Globus pallidus (tissue), 1 donor: ENCODE measurements at regions not wholly inside any gene's neighbourhood (a gene's known extent, or its start where the extent isn't known, plus 50 kb on each side); places are given as distances from the start of the nearest gene placed in this dataset.

Experiments used
- DNase-seq: peaks from one replicate; pipeline ENCODE4 v3.0.0-alpha.2; 2015; ENCODE audit warnings: low spot score

DNA sequence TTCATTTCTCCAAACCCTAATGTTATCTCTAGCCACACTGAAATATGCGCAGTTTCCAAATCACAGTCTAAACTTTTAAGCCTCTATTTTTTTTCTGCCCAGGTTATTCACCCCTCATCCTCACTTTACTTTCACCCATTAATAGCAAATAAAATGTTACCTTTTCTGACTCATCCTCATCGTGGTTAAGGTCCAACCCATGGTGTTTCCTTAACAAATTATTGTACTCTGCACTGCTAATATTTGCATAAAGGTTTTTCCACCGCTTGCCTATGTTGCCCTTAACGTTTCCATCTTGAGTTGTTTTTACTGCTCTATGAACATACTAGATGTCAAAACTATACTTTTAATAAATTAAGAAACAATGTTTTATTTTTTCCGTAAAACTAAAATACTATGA is 780.9 kb upstream of the KLHL1 start:
- no peak for DNase-seq

DNA sequence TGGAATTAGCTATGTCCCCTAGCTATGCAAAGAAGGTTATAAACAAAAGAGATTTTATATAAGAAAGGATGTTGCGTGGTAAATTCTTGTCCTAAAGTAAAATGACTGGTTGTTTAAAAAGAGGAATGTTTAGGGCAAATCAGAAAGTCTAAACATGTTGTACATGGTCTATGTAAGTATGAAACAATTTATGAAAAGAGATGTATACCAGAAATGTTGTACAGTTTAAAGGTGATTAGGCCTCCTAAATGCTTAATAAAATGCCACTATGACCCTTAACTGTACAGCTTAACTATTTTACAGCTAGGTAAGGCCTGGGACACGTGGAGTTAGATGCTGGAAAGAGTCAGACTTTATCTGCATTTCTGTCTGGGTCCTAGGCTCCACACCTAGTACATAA is 775.9 kb upstream of the KLHL1 start:
- no peak for DNase-seq

DNA sequence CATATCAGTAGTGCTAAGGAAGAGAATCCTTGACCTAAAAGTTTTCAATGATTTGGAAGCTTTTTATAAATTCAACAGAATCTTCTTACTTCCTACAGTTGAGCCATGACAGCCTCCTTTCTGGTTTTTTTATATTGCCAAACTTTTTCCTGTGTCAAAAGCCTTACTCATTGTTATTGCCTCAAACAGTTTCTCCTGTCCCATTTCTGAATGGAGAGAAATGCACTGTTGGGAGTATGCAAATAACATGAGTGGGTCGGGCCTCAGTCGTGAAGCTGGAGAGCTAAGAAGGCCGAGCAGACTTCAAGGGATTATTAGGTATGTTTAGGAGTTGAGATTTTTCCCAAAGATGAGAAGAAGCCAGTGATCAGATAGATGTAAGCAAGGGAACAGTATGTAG is 766.4 kb upstream of the KLHL1 start:
- DNase-seq: no peak

DNA sequence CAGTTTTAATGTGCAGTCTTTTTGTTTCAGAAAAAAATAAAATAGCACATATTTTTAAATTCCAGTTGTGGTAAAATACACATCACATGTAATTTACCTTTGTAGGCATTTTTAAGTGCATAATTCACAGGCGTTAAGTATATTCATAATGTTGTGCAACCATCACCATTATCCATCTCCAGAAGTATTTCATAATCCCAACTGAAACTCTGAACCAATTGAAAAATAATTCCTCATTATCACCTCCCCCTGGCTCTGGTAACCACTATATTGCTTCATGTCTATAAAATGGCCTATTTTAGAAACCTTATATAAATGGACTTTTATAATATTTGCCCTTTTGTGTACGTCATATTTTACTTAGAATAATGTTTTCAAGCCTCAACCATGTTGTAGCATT is 756.5 kb upstream of the KLHL1 start:
- DNase-seq: no peak

DNA sequence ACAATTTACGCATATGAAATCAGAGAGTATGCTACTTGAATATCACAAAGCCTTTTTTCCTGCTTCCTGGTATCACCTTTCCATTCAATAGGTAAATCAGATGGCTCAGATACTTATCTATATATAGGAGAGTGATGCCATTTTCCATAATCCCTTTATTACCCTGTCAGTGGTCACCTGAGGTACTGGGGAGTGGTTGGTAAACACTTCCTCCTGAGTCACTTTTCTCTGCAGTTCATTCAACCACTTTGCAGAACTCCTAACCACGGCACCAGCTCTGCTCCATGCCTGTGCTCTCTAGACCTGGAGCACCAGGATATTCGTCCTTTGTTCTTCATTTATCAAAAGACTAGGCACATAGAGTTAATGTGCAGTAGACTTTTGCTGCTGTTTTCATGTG is 748.5 kb upstream of the KLHL1 start:
- DNase-seq: no peak

DNA sequence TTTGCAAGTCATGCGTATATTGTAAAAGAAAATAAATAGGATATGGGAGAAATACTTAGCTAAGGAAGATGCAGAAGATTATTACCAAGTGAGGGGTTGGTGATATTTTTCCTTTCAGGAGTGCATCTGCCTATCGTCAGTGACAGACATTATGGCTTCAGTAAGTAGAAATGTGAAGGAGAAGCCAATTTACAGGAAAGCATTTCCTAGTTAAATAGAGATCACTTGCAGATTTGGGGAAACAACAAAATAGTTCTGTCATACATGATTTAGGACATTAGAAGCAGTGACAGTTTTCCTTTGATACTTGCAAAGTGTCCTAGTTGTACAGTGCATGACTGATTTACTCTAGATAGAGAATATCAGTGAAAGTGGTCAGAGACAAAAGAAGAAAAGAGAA is 747.8 kb upstream of the KLHL1 start:
- no peak for DNase-seq

DNA sequence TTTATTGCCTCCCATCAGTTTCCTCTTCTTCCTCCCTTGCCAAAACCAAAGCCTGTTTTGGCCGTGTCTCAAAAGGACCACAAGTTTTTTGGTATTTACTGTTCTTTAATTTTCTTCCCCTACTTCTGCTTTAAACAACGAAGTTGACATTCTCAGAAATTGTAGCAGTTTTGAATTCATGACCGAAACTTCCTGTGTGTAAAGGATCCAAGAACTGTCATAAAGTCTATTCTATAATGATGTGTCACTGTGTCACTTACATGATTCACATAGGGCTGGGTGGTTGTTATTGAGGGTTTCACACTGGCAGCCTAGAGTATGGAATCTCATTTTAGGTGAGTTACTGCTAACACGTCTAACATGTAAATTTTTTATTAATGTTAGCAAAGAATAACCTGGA is 741.0 kb upstream of the KLHL1 start:
- no peak for DNase-seq

DNA sequence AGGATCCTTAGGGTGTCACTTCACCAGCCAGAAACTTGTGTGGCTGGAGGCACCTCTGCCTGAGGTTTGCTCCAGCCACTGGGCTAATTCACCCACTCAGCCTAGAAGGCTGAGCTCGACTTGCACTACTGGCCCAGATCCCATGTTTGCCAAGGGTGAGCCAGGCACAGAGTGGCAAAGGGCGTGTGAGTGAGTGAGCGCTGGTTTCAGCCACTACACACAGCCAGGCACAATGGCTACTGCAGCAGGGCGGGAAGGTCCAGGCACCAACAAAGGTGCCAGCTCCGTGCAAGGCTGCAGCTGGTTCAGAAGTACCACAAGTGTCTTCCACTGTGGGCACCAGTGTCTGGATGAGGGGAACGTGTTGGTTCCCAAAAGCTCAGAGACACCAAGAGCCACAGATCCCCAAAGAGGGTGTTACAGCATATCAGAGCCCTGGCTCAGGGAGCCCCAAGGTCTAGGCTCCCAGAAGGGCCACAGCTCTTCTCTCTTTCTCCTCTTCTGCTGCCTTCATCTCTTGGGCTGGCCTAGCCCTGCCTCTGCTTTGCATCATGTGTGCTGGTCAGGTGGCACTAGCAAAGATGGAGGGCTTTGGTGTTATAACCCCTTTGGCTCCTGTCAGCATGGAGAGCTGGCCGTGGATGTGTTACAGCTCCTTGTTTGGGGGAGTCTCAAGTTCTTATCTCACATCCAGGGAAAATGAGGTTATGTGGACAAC is 736.3 kb upstream of the KLHL1 start:
- no peak for DNase-seq

DNA sequence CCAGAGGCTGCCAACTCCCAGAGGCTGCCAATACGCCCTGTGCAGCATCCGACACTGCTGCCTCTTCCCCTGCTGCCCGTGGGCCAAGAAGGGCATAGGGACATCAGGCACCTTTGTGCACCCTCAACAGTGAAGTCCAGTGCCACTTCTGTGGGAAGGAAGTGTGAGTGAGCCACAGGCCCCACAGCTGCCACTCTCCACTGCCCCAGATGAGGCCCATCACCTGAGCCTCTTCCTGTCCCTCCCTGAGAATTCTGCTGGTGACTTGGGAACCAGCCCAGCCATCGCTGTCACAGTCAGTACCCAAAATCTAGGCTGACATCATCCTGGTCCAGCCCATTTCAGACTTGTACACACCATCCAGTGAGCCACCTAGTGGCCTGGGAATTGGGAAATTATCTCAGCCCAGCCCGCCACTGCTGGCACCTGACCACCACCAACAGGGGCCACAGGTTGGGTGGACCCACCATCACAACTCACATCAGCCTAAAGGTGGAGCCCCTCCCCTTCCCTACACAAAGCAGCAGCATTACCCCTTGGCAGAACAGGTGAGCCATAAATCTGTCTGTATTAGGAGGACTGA is 733.9 kb upstream of the KLHL1 start:
- no peak for DNase-seq

DNA sequence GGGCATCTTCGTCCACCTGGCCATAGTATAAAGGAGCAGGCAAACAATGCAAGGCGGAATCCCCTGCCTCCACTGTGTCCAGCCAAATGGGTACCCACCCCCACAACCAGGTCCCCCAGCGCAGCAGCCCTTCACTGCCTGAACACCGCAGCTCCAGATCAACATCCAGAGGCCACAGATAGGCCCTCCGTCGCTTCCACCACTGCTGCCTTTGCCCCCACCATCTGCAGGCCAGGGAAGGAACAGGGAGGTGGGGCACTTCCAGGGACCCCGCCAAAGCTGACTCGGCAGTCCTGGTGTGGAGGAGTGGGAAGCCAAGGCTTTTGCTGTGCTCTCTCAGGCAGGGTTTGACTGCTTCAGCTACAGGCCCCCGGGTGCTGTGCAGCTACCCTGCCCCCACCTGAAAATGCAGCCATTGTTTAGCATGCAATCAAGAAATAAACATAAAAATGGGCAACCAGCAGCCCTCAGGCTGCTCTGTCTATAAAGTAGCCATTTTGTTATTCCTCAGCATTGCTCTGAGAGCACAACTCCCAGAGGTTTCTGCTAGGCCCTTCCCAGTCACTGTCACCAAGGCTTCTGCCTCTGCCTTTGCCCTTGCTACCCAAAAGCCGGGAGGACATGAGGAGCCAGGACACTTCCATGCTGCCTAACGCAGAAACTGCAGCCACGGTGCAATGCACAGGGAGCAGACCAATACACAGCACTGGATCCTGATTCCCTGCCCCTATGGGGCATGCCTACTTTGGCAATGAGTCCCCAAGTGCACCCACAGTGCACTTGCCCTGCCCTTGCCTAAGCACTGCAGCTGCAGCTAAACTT is 733.2 kb upstream of the KLHL1 start:
- DNase-seq: no peak

DNA sequence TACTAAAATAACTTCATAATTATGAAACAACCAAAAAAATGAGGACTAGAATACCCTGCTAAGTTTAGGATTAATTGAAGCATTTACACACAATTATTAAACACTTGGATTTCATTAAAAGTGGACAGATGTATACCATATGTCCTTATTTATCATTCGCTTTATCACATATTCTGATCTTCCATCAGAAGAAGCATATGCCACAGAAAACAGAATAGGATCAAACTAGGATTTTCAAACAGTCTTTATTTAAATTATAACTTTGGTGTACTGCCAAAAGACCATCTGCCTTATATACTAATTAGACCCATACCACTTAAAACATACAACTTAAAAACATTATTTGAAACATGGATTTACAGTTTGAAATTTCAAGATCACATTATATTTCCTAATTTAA is 727.1 kb upstream of the KLHL1 start:
- no peak for DNase-seq

DNA sequence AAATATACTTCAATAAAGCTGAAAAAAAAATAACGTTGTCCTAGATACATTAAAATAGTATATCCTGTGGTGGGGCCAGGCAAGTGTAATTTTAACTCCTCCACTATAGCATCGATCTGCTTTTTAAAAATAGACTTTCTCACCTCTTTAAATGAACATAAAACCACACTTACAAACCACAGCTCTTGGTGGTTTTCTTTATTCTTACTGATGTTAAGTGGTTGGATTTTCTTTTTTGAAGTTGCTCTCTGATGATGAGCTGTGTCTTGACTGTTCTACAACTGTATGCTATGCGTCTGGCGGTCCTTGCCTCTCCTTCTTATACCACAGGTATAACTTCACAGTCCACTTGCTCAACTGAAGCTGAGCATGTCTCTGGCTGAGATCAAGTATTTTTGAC is 721.5 kb upstream of the KLHL1 start:
- no peak for DNase-seq

DNA sequence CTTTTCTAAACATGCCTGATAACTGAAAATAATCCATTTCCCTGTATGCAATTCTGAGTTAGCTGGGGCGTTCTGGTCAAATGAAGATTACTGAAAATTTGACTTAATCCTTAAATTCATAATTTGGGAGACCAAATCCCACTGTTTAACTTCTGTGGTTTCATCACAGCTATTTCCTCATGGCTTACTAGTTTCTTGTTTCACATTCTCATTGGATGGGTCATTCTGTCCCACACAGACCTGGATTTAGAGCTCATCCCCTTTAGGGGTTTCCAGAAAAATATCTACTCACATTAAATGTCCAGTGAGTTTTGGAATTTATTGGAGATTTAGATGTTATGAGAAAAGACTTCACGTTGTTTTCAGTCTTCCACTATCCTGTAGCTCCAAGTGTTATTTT is 709.3 kb upstream of the KLHL1 start:
- no peak for DNase-seq

DNA sequence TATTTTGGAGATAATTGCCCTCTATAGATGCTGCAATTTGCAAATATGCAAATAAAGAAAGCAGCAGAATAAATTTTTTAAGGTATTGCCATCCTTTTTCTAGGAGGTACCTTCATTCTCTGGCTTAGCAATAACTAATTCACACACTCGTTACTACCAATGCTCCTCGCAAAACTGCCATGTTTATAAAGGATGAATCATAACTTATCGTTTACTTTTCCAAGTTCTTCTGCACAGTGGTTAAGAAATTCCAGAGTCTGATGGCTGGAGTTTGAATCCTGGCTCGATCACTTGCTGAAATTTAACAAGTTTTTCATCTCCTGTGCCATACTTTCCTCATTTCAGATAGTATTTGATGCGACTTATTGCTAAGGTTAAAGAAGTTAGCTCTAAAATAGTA is 708.6 kb upstream of the KLHL1 start:
- DNase-seq: no peak

DNA sequence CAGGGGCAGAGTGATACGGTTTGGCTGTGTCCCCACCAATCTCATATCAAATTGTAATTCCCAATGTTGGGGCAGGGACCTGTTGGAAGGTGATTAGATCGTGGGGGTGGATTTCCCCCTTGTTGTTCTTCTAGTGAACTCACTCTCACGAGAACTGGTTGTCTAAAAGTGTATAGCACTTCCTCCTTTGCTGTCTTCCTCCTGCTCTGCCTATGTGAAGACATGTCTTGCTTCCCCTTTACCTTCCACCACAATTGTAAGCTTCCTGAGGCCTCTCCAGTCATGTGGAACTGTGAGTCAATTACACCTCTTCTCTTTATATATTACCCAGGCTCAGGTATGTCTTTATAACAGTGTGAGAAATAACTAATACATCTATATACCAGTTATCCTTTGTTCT is 706.4 kb upstream of the KLHL1 start:
- DNase-seq: no peak

DNA sequence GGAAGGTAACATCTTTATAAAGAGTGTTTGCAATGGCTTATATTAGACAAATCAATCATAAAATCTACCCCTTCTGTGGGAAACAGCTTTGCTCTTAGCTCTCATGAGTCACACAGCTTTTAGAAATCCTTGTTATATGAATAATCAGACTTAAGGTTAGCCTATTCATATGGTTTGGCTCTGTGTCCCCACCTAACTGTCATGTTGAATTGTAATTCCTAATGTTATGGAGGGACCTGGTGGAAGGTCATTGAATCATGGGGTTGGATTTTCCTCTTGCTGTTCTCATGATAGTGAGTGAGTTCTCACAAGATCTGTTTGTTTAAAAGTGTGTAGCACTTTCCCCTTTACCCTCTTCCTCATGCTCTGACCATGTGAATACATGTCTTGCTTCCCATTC is 704.2 kb upstream of the KLHL1 start:
- DNase-seq: no peak

DNA sequence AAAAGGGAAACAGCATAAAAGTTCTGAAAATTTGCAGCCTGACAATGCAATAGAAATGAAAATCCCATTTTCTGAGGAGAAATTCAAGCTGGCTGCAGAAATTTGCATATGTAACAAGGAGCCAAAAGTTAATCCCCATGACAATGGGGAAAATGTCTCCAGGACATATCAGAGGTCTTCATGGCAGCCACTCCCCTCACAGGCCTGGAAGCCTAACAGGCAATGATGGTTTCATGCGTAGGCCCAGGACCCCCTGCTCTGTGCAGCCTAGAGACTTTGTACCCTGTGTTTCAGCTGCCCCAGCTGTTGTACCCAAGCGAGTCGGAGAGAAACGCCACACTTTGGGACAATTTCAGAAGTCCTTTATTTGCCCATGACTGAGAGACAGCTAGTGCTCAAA is 701.3 kb upstream of the KLHL1 start:
- no peak for DNase-seq

DNA sequence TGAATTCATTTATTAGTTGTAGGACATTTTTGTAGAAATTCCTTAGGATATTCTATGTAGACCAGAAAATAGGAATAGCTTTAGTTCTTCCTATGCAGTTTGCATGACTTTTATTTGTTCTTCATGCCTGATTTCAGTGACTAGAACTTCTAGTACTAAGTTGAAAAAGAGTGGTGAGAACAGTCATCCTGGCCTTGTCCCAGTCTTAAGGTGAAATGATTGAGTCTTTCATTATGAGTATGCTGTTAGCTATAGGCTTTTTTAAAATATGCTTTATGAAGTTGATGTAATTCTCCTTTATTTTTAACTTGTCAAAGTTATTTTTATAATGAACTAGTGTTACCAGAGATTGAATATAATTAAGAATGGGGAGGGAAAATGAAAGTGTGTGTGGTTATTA is 690.1 kb upstream of the KLHL1 start:
- DNase-seq: no peak

DNA sequence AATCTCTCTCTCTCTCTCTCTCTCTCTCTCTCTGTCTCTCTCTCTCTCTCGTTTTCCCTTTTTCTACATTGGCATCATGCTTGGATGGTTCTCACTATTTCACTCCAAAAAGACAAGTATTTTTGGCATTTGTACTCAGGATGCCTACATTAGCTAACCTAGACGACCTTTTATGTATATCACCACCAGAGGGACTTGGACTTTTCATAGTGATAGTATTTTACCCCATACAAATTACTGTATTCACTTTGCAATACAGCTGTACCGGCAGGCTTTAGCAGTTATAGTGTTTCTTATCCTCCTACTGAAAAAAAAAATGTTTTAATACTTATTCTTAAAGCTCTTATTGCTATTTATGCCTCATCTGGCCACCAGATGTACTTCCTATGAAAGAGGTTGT is 687.2 kb upstream of the KLHL1 start:
- no peak for DNase-seq

DNA sequence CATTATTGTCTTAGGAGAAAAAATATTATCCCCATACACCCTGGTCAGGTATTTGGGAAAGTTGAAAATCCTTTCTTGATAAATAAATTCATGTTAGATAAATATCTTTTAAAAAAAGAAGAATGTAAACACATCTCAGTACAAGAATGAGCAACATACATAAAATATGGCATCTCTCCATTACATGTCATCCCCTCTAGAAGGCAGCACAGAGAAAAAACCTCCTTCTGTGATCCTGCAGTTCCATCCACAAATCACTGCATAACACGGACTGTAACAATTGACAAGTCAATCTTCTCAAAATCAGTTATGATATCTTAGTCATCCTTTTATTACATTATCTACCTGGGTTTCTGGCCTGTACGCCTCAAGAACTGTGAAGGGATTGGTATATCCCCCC is 683.9 kb upstream of the KLHL1 start:
- no peak for DNase-seq

DNA sequence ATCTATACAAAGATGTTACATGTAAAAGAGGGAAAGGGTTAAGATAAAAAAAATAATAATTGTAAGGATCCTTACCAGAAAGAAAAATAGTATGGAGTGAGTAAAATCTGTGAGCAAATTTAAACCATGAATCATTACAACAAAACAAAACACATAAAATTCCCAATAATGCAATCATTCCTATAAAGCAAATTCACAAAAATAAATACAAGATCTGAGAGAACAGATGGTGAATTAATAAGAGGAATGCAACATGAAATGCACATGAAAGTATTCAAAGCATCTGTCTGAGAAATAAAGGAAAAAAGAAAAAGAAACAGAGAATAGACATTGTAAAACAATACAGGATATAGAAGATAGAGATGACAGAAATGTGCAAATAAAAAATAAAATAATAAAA is 681.5 kb upstream of the KLHL1 start:
- DNase-seq: no peak

DNA sequence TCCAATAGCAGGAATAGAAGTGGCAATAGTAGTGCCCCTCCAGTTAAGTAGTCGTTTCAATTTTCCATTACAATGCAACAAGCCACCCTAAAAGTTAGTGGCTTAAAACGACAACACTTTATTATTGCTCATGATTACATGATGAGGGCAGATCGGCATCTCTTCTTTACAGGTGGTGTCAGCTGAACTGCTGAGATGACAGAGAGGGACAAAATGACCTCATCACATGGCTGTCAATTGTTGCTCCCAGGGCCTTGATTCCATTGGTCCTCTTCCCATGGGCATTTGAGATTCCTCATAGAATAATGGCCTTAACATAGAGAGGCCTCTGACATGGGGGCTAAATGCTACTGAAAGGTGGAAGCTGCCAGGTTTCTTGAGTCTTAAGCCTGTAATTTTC is 679.8 kb upstream of the KLHL1 start:
- DNase-seq: no peak

DNA sequence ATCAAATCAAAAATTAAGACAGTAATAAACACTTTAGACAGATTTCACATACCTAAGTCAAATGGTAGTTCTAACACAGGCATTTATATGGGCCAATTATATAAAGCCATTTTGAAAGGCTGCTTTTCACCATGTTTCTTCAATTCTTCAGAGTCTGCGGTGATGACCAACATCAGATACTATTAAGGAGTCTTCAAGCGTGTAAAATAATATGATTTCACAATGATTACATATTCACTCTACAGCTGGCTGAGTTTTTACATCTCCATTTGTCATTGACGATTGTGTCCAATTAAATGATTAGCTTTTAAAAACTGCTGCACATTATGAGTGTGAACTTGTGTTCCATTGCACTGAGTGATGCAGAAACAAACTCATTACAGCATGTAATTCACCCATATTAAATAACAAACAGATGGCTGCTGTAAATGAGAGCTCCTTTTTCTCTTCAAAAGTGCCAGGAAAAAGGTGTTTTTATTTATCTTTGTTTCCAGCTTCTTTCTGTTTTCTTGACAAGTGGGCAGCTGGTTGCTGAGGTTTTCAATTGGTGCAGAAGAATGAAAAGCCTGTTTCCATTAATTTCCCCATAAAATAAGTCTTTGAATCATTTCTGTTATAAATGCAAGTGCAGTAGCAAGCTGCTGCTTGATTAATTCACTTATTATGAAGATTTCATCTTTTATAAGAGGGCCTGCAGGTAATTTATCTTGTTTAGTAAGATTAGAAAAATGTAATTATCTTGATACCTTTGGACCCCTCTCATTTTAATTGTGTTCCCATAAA is 676.1 kb upstream of the KLHL1 start:
- DNase-seq: no peak
